Suprapubic skin (tissue), 3 donors: ENCODE measurements at regions not wholly inside any gene's neighbourhood (a gene's known extent, or its start where the extent isn't known, plus 50 kb on each side); places are given as distances from the start of the nearest gene placed in this dataset.

ENCODE experiments used
- POLR2AphosphoS5 ChIP-seq, 3 donors: sonication (generic); formaldehyde crosslinking; IDR thresholded peaks; one replicate each; pipeline ENCODE4 v1.6.1; 2017; ENCODE audit warnings: antibody characterized with exemption in 3 of 3
- TF ChIP-seq, protein P1 (sequence below), 2 donors: fragments of 200-600 bp in 1 of 2; fragments of 450-650 bp in 1 of 2; sonication (generic) in 1 of 2; IDR thresholded peaks; one replicate each; pipeline ENCODE4 v1.5.1; 2016 to 2019; ENCODE audit warnings: antibody characterized with exemption in 2 of 2, mild to moderate bottlenecking in 1 of 2, moderate library complexity in 1 of 2

DNA sequence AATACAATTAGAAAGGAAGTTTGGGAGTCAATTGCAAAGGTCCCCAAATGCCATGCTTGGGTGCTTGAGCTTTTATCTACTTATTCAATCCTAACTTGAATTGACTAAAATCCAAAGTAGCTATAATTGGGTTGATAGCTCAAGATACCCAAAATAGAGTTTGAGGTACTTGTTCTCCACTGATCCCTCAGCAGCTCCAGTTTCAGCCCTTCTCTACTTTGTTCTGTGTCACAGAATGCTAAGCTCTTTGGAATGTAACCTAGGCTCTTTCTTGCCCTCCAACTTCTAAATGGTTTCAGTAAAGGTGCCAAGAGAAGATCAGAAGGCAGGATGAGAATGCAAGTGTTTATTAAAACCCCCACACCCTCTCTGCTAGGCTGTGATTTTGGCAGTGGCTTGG, 251.4 kb upstream of the CLEC14A start:
- TF ChIP-seq, protein P1, sequence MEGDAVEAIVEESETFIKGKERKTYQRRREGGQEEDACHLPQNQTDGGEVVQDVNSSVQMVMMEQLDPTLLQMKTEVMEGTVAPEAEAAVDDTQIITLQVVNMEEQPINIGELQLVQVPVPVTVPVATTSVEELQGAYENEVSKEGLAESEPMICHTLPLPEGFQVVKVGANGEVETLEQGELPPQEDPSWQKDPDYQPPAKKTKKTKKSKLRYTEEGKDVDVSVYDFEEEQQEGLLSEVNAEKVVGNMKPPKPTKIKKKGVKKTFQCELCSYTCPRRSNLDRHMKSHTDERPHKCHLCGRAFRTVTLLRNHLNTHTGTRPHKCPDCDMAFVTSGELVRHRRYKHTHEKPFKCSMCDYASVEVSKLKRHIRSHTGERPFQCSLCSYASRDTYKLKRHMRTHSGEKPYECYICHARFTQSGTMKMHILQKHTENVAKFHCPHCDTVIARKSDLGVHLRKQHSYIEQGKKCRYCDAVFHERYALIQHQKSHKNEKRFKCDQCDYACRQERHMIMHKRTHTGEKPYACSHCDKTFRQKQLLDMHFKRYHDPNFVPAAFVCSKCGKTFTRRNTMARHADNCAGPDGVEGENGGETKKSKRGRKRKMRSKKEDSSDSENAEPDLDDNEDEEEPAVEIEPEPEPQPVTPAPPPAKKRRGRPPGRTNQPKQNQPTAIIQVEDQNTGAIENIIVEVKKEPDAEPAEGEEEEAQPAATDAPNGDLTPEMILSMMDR (IDR thresholded peaks at IDR 0.05): no peak
- TF ChIP-seq POLR2AphosphoS5 (IDR thresholded peaks at IDR 0.05): no peak
